HG03558 (cell line): ENCODE measurements at regions not wholly inside any gene's neighbourhood (a gene's known extent, or its start where the extent isn't known, plus 50 kb on each side); places are given as distances from the start of the nearest gene placed in this dataset.

Experiments
- ATAC-seq: cut with Tn5 transposase; IDR thresholded peaks from one replicate; pipeline ENCODE4 v1.9.1; 2021; ENCODE audit warnings: moderate number of reproducible peaks; ENCODE audit not compliant: unreplicated experiment; ENCODE audit errors: extremely low read depth

GRCh38 chr12:84619053-84619571 lies 293.5 kb downstream of the SLC6A15 start:
- ATAC-seq = no peak

- ATAC-seq = no peak
Observed at GRCh38 chr12:84607170-84607819, 305.3 kb downstream of the SLC6A15 start.

GRCh38 chr12:84605983-84606382 lies 306.6 kb downstream of the SLC6A15 start:
- ATAC-seq = no peak

- ATAC-seq = no peak
Observed at GRCh38 chr12:84604551-84604950, 308.0 kb downstream of the SLC6A15 start.

- ATAC-seq = no peak
Observed at GRCh38 chr12:84603484-84604248, 308.9 kb downstream of the SLC6A15 start.

- no peak for ATAC-seq
Observed at GRCh38 chr12:84601483-84601882, 311.1 kb downstream of the SLC6A15 start.

- ATAC-seq = no peak
Observed at GRCh38 chr12:84599539-84599938, 313.1 kb downstream of the SLC6A15 start.

GRCh38 chr12:84596266-84596665 lies 316.3 kb downstream of the SLC6A15 start:
- ATAC-seq = no peak

- ATAC-seq = no peak
Observed at GRCh38 chr12:84594157-84594556, 318.4 kb downstream of the SLC6A15 start.

GRCh38 chr12:84585776-84586395 lies 326.7 kb downstream of the SLC6A15 start:
- no peak for ATAC-seq

- ATAC-seq = no peak
Observed at GRCh38 chr12:84572196-84572595, 340.4 kb downstream of the SLC6A15 start.

- ATAC-seq = no peak
Observed at GRCh38 chr12:84562331-84562730, 350.3 kb downstream of the SLC6A15 start.

- ATAC-seq = no peak
Observed at GRCh38 chr12:84561351-84561750, 351.2 kb downstream of the SLC6A15 start.

- ATAC-seq = no peak
Observed at GRCh38 chr12:84554199-84554723, 358.3 kb downstream of the SLC6A15 start.

- no peak for ATAC-seq
Observed at GRCh38 chr12:84553331-84554117, 359.1 kb downstream of the SLC6A15 start.

- no peak for ATAC-seq
Observed at GRCh38 chr12:84551373-84551772, 361.2 kb downstream of the SLC6A15 start.

GRCh38 chr12:84550518-84550917 lies 362.1 kb downstream of the SLC6A15 start:
- ATAC-seq = no peak

- no peak for ATAC-seq
Observed at GRCh38 chr12:84542289-84542688, 370.3 kb downstream of the SLC6A15 start.

- ATAC-seq = no peak
Observed at GRCh38 chr12:84537666-84538065, 374.9 kb downstream of the SLC6A15 start.

GRCh38 chr12:84512751-84513150 lies 399.8 kb downstream of the SLC6A15 start:
- ATAC-seq = no peak
